PC-9 (cell line): ENCODE measurements at regions not wholly inside any gene's neighbourhood (a gene's known extent, or its start where the extent isn't known, plus 50 kb on each side); places are given as distances from the start of the nearest gene placed in this dataset.

Experiments
- BruUV-seq: library from RNA; stranded (reverse); fragments of 400-500 nt; replicated peaks from 2 replicates; lab custom pipeline; 2021; lab: Mats Ljungman, UMichigan
- CTCF ChIA-PET: fragments of 300-600 bp; sonication (Branson Sonifier 250); formaldehyde crosslinking; loops from one replicate; lab custom pipeline; 2022; ENCODE audit warnings: antibody characterized with exemption; lab: Charles Lee
- POLR2A ChIA-PET: fragments of 300-600 bp; sonication (Branson Sonifier 250); formaldehyde crosslinking; loops from one replicate; lab custom pipeline; 2022; ENCODE audit warnings: antibody characterized with exemption; ENCODE audit not compliant: unreplicated experiment; lab: Charles Lee
- DNase-seq, 2 experiments: peaks; one replicate each; pipeline versions ENCODE4 v3.0.0 to v3.0.0-alpha.2; 2015 to 2022; ENCODE audit warnings: mixed read lengths in 1 of 2
- H2AFZ ChIP-seq: fragments of 200-600 bp; sonication (generic); 2 replicates; pipeline ENCODE4 v1.8.1; 2017; ENCODE audit warnings: antibody characterized with exemption
- H3F3A ChIP-seq: fragments of 200-600 bp; sonication (generic); 2 replicates; pipeline ENCODE4 v1.8.1; 2017; ENCODE audit warnings: antibody characterized with exemption, mild to moderate bottlenecking, low read depth; ENCODE audit not compliant: insufficient read depth
- H3K27ac ChIP-seq: fragments of 200-600 bp; sonication (generic); 2 replicates; pipeline ENCODE4 v1.6.1; 2016; ENCODE audit warnings: mixed run types
- H3K27me3 ChIP-seq: fragments of 200-600 bp; sonication (generic); 2 replicates; pipeline ENCODE4 v1.6.1; 2016; ENCODE audit warnings: low read depth, mixed run types; ENCODE audit not compliant: insufficient read depth
- H3K36me3 ChIP-seq: fragments of 200-600 bp; sonication (generic); 2 replicates; pipeline ENCODE4 v1.6.1; 2016; ENCODE audit warnings: low read depth, mixed run types
- H3K4me1 ChIP-seq: fragments of 200-600 bp; sonication (generic); replicated peaks from 2 replicates; pipeline ENCODE4 v1.6.1; 2016; ENCODE audit warnings: mixed run types; ENCODE audit not compliant: insufficient read depth
- H3K4me2 ChIP-seq: fragments of 200-600 bp; sonication (generic); 2 replicates; pipeline ENCODE4 v1.6.1; 2017; ENCODE audit warnings: mixed run types
- H3K4me3 ChIP-seq: fragments of 200-600 bp; sonication (generic); 2 replicates; pipeline ENCODE4 v1.6.1; 2016; ENCODE audit warnings: mixed run types
- H3K79me2 ChIP-seq: fragments of 200-600 bp; sonication (generic); 2 replicates; pipeline ENCODE4 v1.6.1; 2017; ENCODE audit warnings: low read depth, mixed run types
- H3K9me2 ChIP-seq: fragments of 200-600 bp; sonication (generic); 2 replicates; pipeline ENCODE4 v1.8.1; 2017; ENCODE audit warnings: mild to moderate bottlenecking; ENCODE audit not compliant: insufficient read depth
- H3K9me3 ChIP-seq: fragments of 200-600 bp; sonication (generic); 2 replicates; pipeline ENCODE4 v1.8.1; 2016; ENCODE audit warnings: low read depth; ENCODE audit not compliant: insufficient read depth
- H4K20me1 ChIP-seq: fragments of 200-600 bp; sonication (generic); 2 replicates; pipeline ENCODE4 v1.8.1; 2017; ENCODE audit not compliant: insufficient read depth
- EZH2 ChIP-seq: fragments of 200-600 bp; sonication (generic); IDR thresholded peaks from 2 replicates; pipeline ENCODE4 v1.8.0; 2017; ENCODE audit warnings: antibody characterized with exemption, low read depth
- intact Hi-C: fragments of 100-400 bp; cut with micrococcal nuclease; formaldehyde crosslinking; loops from one replicate; pipeline ENCODE4 v1.10.0; 2022; ENCODE audit not compliant: unreplicated experiment
- TF ChIP-seq, protein P1 (sequence below): fragments of 200-600 bp; sonication (generic); conservative IDR thresholded peaks from 2 replicates; pipeline ENCODE4 v1.6.1; 2017; ENCODE audit warnings: mixed run types, antibody characterized with exemption, mild to moderate bottlenecking, moderate library complexity

- no peak overlapping the region for H3K27ac ChIP-seq
- CTCF ChIA-PET: no interaction called here
- POLR2A ChIA-PET: no interaction called here
- no peaks in the 10 kb centered on the region for H3K4me1 ChIP-seq
- H2AFZ ChIP-seq: no peak overlapping the region
- intact Hi-C loops: no loop called here
- TF ChIP-seq, protein P1, sequence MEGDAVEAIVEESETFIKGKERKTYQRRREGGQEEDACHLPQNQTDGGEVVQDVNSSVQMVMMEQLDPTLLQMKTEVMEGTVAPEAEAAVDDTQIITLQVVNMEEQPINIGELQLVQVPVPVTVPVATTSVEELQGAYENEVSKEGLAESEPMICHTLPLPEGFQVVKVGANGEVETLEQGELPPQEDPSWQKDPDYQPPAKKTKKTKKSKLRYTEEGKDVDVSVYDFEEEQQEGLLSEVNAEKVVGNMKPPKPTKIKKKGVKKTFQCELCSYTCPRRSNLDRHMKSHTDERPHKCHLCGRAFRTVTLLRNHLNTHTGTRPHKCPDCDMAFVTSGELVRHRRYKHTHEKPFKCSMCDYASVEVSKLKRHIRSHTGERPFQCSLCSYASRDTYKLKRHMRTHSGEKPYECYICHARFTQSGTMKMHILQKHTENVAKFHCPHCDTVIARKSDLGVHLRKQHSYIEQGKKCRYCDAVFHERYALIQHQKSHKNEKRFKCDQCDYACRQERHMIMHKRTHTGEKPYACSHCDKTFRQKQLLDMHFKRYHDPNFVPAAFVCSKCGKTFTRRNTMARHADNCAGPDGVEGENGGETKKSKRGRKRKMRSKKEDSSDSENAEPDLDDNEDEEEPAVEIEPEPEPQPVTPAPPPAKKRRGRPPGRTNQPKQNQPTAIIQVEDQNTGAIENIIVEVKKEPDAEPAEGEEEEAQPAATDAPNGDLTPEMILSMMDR: no peak
- TF ChIP-seq EZH2: no peak
- H3K9me3 ChIP-seq: no peaks in the 10 kb centered on the region
- no TSS peak for BruUV-seq
- no peaks in the 10 kb centered on the region for H3K9me2 ChIP-seq
- no peak for DNase-seq
- H3K27me3 ChIP-seq: peaks cover 87% of the 10 kb centered on the region
- H3F3A ChIP-seq: peaks cover 6% of the 10 kb centered on the region; the same call in 1 of the 2 replicates
- H4K20me1 ChIP-seq: no peaks in the 10 kb centered on the region; the same call in 1 of the 2 replicates
- H3K4me3 ChIP-seq: no peak overlapping the region
- H3K79me2 ChIP-seq: no peaks in the 10 kb centered on the region
- no peak overlapping the region for H3K4me2 ChIP-seq
- H3K36me3 ChIP-seq: no peaks in the 10 kb centered on the region
Observed at GRCh38 chr5:2330325-2331130, 420.9 kb downstream of the IRX2 start.

- TF ChIP-seq EZH2: no peak
- POLR2A ChIA-PET: no interaction called here
- H3K9me3 ChIP-seq: no peaks in the 10 kb centered on the region
- H3K36me3 ChIP-seq: no peaks in the 10 kb centered on the region
- no peak overlapping the region for H3K27ac ChIP-seq
- H3K27me3 ChIP-seq: peaks cover 87% of the 10 kb centered on the region
- no peak overlapping the region for H2AFZ ChIP-seq
- H3K4me2 ChIP-seq: no peak overlapping the region
- BruUV-seq: no TSS peak
- peaks cover 6% of the 10 kb centered on the region; the same call in 1 of the 2 replicates for H3F3A ChIP-seq
- H4K20me1 ChIP-seq: no peaks in the 10 kb centered on the region; the same call in 1 of the 2 replicates
- DNase-seq: no peak
- CTCF ChIA-PET: no interaction called here
- no peaks in the 10 kb centered on the region for H3K9me2 ChIP-seq
- H3K4me1 ChIP-seq: no peaks in the 10 kb centered on the region
- no peak overlapping the region for H3K4me3 ChIP-seq
- H3K79me2 ChIP-seq: no peaks in the 10 kb centered on the region
- intact Hi-C loops: no loop called here
Observed at GRCh38 chr5:2329741-2330140, 421.7 kb downstream of the IRX2 start.

DNA sequence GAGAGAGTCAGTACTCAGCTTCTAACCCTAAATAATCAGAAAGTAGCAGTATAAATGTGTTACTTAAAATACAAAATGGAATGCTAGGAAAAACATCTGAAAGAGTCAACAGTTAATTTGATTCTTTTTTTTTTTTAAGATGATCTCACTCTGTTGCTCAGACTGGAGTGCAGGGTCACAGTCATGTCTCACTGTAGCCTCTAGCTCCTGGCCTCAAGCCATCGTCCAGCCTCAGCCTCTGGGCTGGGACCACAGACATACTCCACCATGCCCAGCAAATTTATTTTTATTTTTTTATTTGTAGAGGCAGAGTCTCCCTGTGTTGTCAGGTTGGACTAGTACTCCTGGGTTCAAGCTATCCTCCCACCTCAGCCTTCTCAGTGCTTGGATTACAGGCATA lies 424.9 kb downstream of the IRX2 start:
- H3K4me3 ChIP-seq: no peak overlapping the region
- no peak overlapping the region for H2AFZ ChIP-seq
- H3K4me1 ChIP-seq: no peaks in the 10 kb centered on the region
- H3K27ac ChIP-seq: no peak overlapping the region
- no TSS peak for BruUV-seq
- DNase-seq: no peak
- H3K9me2 ChIP-seq: no peaks in the 10 kb centered on the region
- H3K36me3 ChIP-seq: no peaks in the 10 kb centered on the region
- H3K27me3 ChIP-seq: peaks cover 84% of the 10 kb centered on the region
- H3K4me2 ChIP-seq: no peak overlapping the region
- TF ChIP-seq EZH2: no peak
- TF ChIP-seq, protein P1: no peak
- no peaks in the 10 kb centered on the region for H3F3A ChIP-seq
- ChIA-PET CTCF (no interaction called here), POLR2A (no interaction called here)
- intact Hi-C loops: no loop called here
- no peaks in the 10 kb centered on the region; the same call in 1 of the 2 replicates for H4K20me1 ChIP-seq
- H3K9me3 ChIP-seq: no peaks in the 10 kb centered on the region
- H3K79me2 ChIP-seq: no peaks in the 10 kb centered on the region
